Parathyroid adenoma (tissue), 2 donors: ENCODE measurements at regions not wholly inside any gene's neighbourhood (a gene's known extent, or its start where the extent isn't known, plus 50 kb on each side); places are given as distances from the start of the nearest gene placed in this dataset.

ENCODE experiments used
- H2AFZ ChIP-seq: fragments of 300-600 bp; sonication (generic); one replicate; pipeline ENCODE4 v1.7.0; 2017; ENCODE audit warnings: antibody characterized with exemption, mild to moderate bottlenecking
- H3K27ac ChIP-seq: fragments of 300-600 bp; sonication (generic); one replicate; pipeline ENCODE4 v1.7.0; 2017
- H3K27me3 ChIP-seq: fragments of 300-600 bp; sonication (generic); one replicate; pipeline ENCODE4 v1.7.0; 2017; ENCODE audit warnings: low read length; ENCODE audit not compliant: control insufficient read depth, insufficient read depth
- H3K36me3 ChIP-seq: fragments of 300-600 bp; sonication (generic); one replicate; pipeline ENCODE4 v1.7.0; 2017; ENCODE audit warnings: low read length; ENCODE audit not compliant: control insufficient read depth, insufficient read depth
- H3K4me1 ChIP-seq: fragments of 300-600 bp; sonication (generic); one replicate; pipeline ENCODE4 v1.7.0; 2017; ENCODE audit warnings: control low read depth
- H3K4me2 ChIP-seq: fragments of 300-600 bp; sonication (generic); one replicate; pipeline ENCODE4 v1.7.0; 2017; ENCODE audit warnings: low read length
- H3K4me3 ChIP-seq: fragments of 300-600 bp; sonication (generic); one replicate; pipeline ENCODE4 v1.7.0; 2017; ENCODE audit warnings: low read depth, low read length
- H3K79me2 ChIP-seq: fragments of 300-600 bp; sonication (generic); one replicate; pipeline ENCODE4 v1.7.0; 2017; ENCODE audit warnings: control low read depth
- H3K9ac ChIP-seq: fragments of 300-600 bp; sonication (generic); one replicate; pipeline ENCODE4 v1.7.0; 2017; ENCODE audit warnings: mild to moderate bottlenecking
- H3K9me3 ChIP-seq: fragments of 300-600 bp; sonication (generic); one replicate; pipeline ENCODE4 v1.7.0; 2017; ENCODE audit warnings: low read length; ENCODE audit not compliant: control insufficient read depth
- CTCF ChIP-seq: fragments of 300-600 bp; sonication (generic); IDR thresholded peaks from one replicate; pipeline ENCODE4 v1.7.0; 2017; ENCODE audit warnings: antibody characterized with exemption, mild to moderate bottlenecking
- donor health status: primary hyperparathyroidism.

DNA sequence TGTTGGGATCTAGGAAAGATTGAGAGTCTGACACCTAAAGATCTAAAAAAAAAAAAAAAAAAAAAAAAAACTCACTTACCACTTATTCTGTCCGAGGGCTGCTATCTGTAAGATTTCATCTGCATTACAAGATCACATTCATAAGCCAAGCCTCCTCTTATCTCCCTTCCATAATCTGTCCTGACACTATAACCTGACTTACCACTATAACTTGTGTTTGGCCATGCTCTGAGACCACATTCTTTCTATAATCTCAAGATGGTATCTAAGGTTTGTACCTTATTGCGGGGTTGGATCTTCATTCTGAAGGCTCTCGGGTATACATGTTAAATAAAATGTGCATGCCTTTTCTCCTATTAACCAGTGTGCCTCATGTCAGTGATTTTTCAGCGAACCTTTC is 144.4 kb downstream of the MAGEB17 start:
- Histone ChIP-seq H2AFZ (no peak overlapping the region), H3K27me3 (no peaks in the 10 kb centered on the region), H3K36me3 (no peaks in the 10 kb centered on the region), H3K4me1 (no peaks in the 10 kb centered on the region), H3K4me3 (no peak overlapping the region), H3K27ac (no peak overlapping the region), H3K9me3 (no peaks in the 10 kb centered on the region), H3K79me2 (no peaks in the 10 kb centered on the region), H3K4me2 (no peak overlapping the region), H3K9ac (no peak overlapping the region)
- TF ChIP-seq CTCF, result no peak

DNA sequence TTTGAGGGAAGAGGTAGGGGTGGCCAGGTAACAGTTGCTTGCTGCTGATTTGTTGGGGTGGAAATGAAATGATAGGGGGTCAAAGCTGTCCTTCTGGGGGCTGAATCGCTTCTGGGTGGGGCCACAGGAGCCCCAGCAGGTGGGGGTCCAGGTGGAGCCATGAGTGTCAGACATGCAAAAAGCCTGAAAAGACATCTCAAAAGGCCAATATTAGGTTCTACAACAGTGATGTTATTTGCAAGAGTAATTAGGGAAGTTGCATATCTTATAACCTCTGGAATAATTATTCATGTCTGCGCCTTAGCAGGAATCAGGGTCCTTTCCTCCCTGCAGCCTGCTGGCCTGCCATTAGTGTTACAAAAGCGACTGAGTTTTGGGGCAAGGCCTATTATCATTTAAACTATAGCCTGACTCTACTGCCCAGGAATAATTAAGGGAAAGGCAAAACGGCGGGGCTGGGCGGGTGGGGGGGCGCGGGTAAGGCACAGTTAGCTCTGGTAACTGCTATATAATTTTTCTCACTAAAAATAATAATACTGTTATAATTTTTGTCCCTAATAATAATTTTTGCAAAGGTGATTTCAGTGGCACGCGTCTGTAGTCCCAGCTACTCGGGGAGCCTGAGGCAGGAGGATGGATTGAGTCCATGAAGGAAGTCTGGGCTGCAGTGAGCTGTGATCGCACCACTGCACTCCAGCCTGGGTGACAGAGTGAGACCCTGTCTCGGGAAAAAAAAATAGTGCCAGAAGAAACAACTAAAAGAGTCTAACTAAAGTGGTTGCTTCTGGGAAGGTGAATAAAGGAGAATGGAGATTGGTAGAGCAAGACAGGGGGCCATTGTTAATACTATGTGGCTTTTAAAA is 145.7 kb downstream of the MAGEB17 start:
- Histone ChIP-seq H3K9me3 (no peaks in the 10 kb centered on the region), H2AFZ (no peak overlapping the region)

GRCh38 chrX:16316331-16316730 is 149.1 kb downstream of the MAGEB17 start:
- H3K27ac ChIP-seq, result no peak overlapping the region
- no peaks in the 10 kb centered on the region for H3K9me3 ChIP-seq
- H3K4me3 ChIP-seq, result no peak overlapping the region
- TF ChIP-seq CTCF, result no peak
- H3K36me3 ChIP-seq, result no peaks in the 10 kb centered on the region
- H3K4me2 ChIP-seq, result no peak overlapping the region
- no peaks in the 10 kb centered on the region for H3K27me3 ChIP-seq
- H3K9ac ChIP-seq, result no peak overlapping the region
- no peaks in the 10 kb centered on the region for H3K79me2 ChIP-seq
- H2AFZ ChIP-seq, result no peak overlapping the region
- H3K4me1 ChIP-seq, result no peaks in the 10 kb centered on the region

More for the DNA sequence above, 145.7 kb downstream of the MAGEB17 start:
- no peak overlapping the region for H3K4me3 ChIP-seq
- H3K79me2 ChIP-seq, result no peaks in the 10 kb centered on the region
- no peak overlapping the region for H3K4me2 ChIP-seq
- no peak overlapping the region for H3K9ac ChIP-seq
- H3K4me1 ChIP-seq, result no peaks in the 10 kb centered on the region
- no peak for TF ChIP-seq CTCF
- no peaks in the 10 kb centered on the region for H3K36me3 ChIP-seq
- no peaks in the 10 kb centered on the region for H3K27me3 ChIP-seq
- H3K27ac ChIP-seq, result no peak overlapping the region

GRCh38 chrX:16319929-16320328 is 152.6 kb downstream of the MAGEB17 start:
- no peaks in the 10 kb centered on the region for H3K36me3 ChIP-seq
- no peaks in the 10 kb centered on the region for H3K4me1 ChIP-seq
- no peak overlapping the region for H3K27ac ChIP-seq
- H2AFZ ChIP-seq, result no peak overlapping the region
- no peak overlapping the region for H3K4me3 ChIP-seq
- H3K9ac ChIP-seq, result no peak overlapping the region
- no peaks in the 10 kb centered on the region for H3K27me3 ChIP-seq
- H3K4me2 ChIP-seq, result no peak overlapping the region
- no peak for TF ChIP-seq CTCF
- no peaks in the 10 kb centered on the region for H3K79me2 ChIP-seq
- H3K9me3 ChIP-seq, result no peaks in the 10 kb centered on the region
